Stimulated activated memory B cell treated with anti-CD40 and anti-IgM and Interleukin-4, amounts not matched to agents 10 μg/mL and 1 μg/mL and 100 μg/mL, for 72 hours (primary cell): ENCODE measurements at regions not wholly inside any gene's neighbourhood (a gene's known extent, or its start where the extent isn't known, plus 50 kb on each side); places are given as distances from the start of the nearest gene placed in this dataset.

Experiments used
- ATAC-seq: fragments of 150-1000 bp; cut with Tn5 transposase; 2 replicates; pipeline ENCODE4 v1.10.0; 2021
- H3K27ac Mint-ChIP-seq: one replicate; pipeline ENCODE4 v1.8.0; 2022; ENCODE audit warnings: mild to moderate bottlenecking, mixed read lengths
- H3K27me3 Mint-ChIP-seq: one replicate; pipeline ENCODE4 v1.8.0; 2022; ENCODE audit warnings: mixed read lengths
- H3K36me3 Mint-ChIP-seq: one replicate; pipeline ENCODE4 v1.8.0; 2022; ENCODE audit warnings: mixed read lengths
- H3K4me1 Mint-ChIP-seq: one replicate; pipeline ENCODE4 v1.8.0; 2022; ENCODE audit warnings: mixed read lengths
- H3K4me3 Mint-ChIP-seq: one replicate; pipeline ENCODE4 v1.8.0; 2022; ENCODE audit warnings: mild to moderate bottlenecking, moderate library complexity, mixed read lengths
- H3K9me3 Mint-ChIP-seq: one replicate; pipeline ENCODE4 v1.8.0; 2022; ENCODE audit warnings: mixed read lengths

GRCh38 chrX:16012250-16012649 lies 111.1 kb upstream of the GRPR start:
- Mint-ChIP-seq H3K4me3 (no peak overlapping the region), H3K9me3 (no peaks in the 10 kb centered on the region)

GRCh38 chrX:16005917-16006316 lies 117.4 kb upstream of the GRPR start:
- Mint-ChIP-seq H3K4me1 (no peaks in the 10 kb centered on the region), H3K36me3 (no peaks in the 10 kb centered on the region), H3K27me3 (no peaks in the 10 kb centered on the region), H3K9me3 (no peaks in the 10 kb centered on the region), H3K4me3 (no peak overlapping the region), H3K27ac (no peak overlapping the region)
- ATAC-seq, result no peak

More at GRCh38 chrX:16012250-16012649, 111.1 kb upstream of the GRPR start:
- no peaks in the 10 kb centered on the region for H3K36me3 Mint-ChIP-seq
- ATAC-seq, result no peak
- H3K27me3 Mint-ChIP-seq, result no peaks in the 10 kb centered on the region
- H3K4me1 Mint-ChIP-seq, result no peaks in the 10 kb centered on the region
- H3K27ac Mint-ChIP-seq, result no peak overlapping the region

GRCh38 chrX:16002185-16002584 lies 121.2 kb upstream of the GRPR start:
- no peaks in the 10 kb centered on the region for H3K9me3 Mint-ChIP-seq
- no peaks in the 10 kb centered on the region for H3K4me1 Mint-ChIP-seq
- no peaks in the 10 kb centered on the region for H3K27me3 Mint-ChIP-seq
- H3K4me3 Mint-ChIP-seq, result no peak overlapping the region
- no peaks in the 10 kb centered on the region for H3K36me3 Mint-ChIP-seq
- H3K27ac Mint-ChIP-seq, result no peak overlapping the region
- no peak for ATAC-seq

DNA sequence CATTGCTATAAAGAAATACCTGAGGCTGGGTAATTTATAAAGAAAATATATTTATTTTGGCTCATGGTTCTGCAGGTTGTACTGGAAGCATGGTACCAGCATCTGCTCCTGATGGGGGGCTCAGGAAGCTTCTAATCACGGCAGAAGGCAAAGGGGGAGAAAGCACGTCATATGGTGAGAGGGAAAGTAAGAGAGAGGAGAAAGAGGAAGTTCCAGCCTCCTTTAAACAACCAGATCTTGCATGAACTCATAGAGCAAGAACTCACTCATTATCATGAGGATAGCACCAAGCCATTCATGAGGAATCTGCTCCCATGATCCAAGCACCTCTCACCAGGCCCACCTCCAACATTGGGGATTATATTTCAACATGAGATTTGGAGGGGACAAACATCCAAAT lies 125.0 kb upstream of the GRPR start:
- no peaks in the 10 kb centered on the region for H3K27me3 Mint-ChIP-seq

DNA sequence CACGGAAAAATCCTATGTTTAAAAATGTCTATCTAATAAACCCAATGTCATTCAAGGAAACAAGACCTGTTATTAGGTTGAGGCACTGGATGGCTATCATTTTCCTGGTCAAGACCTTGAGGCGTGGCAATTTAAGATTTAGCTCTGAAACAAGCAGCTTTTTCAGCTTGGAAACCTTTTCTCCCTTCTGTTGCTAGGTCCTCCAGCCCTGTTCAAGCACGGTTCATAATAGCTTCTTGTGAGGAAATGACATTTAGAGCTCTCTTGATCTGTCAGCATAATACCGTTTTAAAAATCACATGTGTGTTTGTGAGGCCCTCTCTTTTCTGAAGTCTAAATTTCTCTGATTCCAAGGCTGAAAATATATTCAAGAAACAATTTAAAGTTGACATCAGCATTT lies 133.6 kb upstream of the GRPR start:
- Mint-ChIP-seq H3K36me3 (no peaks in the 10 kb centered on the region), H3K4me1 (peaks cover 13% of the 10 kb centered on the region), H3K27me3 (no peaks in the 10 kb centered on the region), H3K4me3 (no peak overlapping the region), H3K9me3 (peaks cover 7% of the 10 kb centered on the region), H3K27ac (peak overlapping the region; percentile 88)
- no peak for ATAC-seq

More for the DNA sequence above, 125.0 kb upstream of the GRPR start:
- ATAC-seq, result no peak
- no peak overlapping the region for H3K27ac Mint-ChIP-seq
- H3K9me3 Mint-ChIP-seq, result peaks cover 4% of the 10 kb centered on the region
- no peaks in the 10 kb centered on the region for H3K4me1 Mint-ChIP-seq
- H3K4me3 Mint-ChIP-seq, result no peak overlapping the region
- H3K36me3 Mint-ChIP-seq, result no peaks in the 10 kb centered on the region

DNA sequence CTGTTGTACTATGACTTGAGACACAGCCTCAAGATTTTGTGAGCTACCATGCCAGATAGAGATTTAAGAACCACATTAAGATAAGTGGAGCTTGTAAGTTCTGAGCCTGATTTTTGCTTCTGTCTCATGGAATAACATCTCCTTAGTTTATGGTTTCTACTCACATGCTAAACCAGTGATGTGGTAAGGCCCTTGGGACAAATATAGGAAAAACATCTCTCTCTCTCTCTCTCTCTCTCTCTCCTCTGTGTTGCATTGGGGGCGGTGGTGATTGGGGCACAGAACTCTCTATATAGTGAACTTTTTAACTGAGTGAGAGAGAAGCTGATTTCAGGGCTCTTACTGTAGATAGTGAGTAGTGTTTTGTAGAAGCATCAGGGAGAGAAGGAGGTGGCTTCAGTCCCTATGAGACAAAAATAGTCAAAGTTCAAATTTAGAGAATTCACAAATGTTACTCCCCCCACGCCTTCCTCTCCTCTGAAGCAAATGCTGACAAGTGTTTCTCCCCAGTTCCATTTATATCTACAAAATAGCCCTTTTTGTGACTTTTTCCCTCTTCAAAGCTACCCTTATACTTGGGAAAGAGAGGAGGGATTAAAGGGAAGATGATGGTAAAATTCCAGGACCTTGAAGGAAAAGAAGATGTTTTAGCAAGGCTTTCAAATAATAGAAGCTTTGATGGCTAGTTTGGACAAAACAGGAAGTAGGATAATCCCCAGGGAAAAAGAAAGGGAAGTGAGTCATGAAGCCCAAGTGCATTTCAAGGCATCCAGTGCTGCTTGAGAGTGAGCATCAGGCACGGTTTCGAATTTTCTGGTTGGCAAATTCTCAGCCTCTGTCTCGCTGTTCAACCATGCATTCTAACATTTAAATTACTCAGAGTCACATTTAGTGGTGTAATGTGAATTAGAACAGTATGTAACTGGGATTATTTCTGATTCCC lies 134.3 kb upstream of the AP1S2 start:
- Mint-ChIP-seq H3K27ac (peak overlapping the region; percentile 88), H3K27me3 (no peaks in the 10 kb centered on the region), H3K36me3 (no peaks in the 10 kb centered on the region), H3K4me1 (peaks cover 13% of the 10 kb centered on the region), H3K4me3 (peak overlapping the region; percentile 50), H3K9me3 (peaks cover 3% of the 10 kb centered on the region)
- peak; percentile 76 for ATAC-seq

DNA sequence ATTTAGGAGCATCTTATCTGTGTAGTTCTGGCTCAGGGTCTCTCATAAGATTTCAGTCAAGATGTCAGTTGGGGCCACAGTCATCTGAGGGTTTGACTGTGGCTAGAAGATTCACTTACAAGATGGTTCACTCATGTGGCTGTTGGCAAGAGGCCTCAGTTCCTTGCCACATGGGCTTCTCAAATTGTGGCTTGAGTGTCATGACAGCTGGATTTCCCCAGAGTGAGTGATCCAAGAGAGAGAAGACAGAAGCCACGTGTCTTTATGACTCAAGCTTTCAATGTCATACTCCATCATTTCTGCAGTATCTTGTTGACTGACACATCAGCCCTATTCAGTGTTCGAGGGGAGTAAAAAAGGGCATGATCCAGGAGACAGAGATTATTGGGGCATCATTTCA lies 131.3 kb upstream of the AP1S2 start:
- no peaks in the 10 kb centered on the region for H3K27me3 Mint-ChIP-seq
- ATAC-seq, result no peak
- no peak overlapping the region for H3K4me3 Mint-ChIP-seq
- H3K4me1 Mint-ChIP-seq, result peaks cover 13% of the 10 kb centered on the region
- H3K27ac Mint-ChIP-seq, result no peak overlapping the region
- peaks cover 3% of the 10 kb centered on the region for H3K9me3 Mint-ChIP-seq
- no peaks in the 10 kb centered on the region for H3K36me3 Mint-ChIP-seq

DNA sequence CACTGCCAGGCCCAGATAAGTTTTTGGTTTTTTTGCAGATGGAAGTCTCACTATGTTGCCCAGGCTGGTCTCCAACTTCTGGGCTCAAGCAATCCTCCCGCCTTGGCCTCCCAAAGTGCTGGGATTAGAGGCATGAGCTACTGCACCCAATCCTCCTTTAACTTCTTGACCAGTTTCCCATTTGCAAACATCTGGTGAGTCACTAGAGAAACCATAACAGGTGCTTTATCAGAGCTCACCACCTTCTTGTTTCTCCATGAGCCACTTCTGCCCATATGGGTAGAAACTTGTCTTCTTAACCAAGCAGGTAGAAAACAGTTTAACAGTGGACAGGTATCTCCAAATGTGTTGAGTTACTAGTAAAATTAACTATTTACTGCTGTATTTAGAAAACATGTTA lies 128.4 kb upstream of the AP1S2 start:
- H3K4me3 Mint-ChIP-seq, result no peak overlapping the region
- peaks cover under 1% of the 10 kb centered on the region for H3K4me1 Mint-ChIP-seq

DNA sequence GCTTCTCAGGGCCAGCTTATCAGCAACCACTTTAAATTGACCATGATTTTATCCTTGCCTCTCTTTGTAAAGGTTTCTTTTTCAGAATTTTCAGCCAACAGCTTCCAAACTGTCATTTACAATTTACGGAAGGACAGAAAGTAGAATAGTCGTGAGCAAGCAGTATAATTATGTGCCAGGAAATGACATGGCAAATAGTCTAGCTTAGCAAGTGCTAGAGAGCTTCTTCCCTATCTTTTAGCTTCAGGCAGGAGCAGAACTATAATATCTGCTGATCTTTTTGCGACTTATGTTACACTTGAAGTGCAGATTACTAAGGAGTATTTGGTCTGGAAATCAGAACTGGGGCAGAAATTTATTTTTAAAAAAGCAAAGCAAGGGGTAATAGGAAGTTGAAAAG lies 123.0 kb upstream of the AP1S2 start:
- Mint-ChIP-seq H3K9me3 (no peaks in the 10 kb centered on the region), H3K27me3 (no peaks in the 10 kb centered on the region), H3K4me3 (no peak overlapping the region), H3K27ac (no peak overlapping the region), H3K36me3 (no peaks in the 10 kb centered on the region), H3K4me1 (peaks cover 28% of the 10 kb centered on the region)
- ATAC-seq, result no peak

More for the DNA sequence above, 128.4 kb upstream of the AP1S2 start:
- H3K36me3 Mint-ChIP-seq, result no peaks in the 10 kb centered on the region
- no peaks in the 10 kb centered on the region for H3K27me3 Mint-ChIP-seq
- no peak for ATAC-seq
- H3K27ac Mint-ChIP-seq, result no peak overlapping the region
- peaks cover 3% of the 10 kb centered on the region for H3K9me3 Mint-ChIP-seq

DNA sequence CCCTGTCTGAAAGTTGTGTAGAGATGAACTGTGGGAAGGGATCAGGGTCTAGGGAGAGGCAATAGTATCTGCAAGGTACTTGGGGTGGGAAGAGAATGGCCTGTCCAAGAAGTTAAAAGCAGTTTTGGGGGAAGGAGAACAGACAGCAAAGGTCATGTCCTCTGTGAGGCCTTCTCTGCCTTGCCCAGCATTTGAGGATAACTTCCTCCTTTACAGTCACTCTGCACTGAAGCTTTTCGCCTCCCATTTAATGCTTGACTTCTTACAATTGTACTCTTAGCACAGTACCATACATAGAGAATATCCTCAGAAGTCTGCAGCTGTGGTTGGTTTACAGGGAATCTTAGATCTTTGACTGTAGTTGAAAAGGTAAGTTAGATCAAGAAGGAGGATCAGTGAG lies 121.8 kb upstream of the AP1S2 start:
- Mint-ChIP-seq H3K27ac (peak overlapping the region; percentile 52), H3K36me3 (no peaks in the 10 kb centered on the region), H3K9me3 (no peaks in the 10 kb centered on the region), H3K4me1 (peaks cover 29% of the 10 kb centered on the region), H3K4me3 (no peak overlapping the region), H3K27me3 (no peaks in the 10 kb centered on the region)
- no peak for ATAC-seq

- Mint-ChIP-seq H3K9me3 (no peaks in the 10 kb centered on the region), H3K4me3 (no peak overlapping the region), H3K4me1 (peaks cover 29% of the 10 kb centered on the region), H3K27me3 (no peaks in the 10 kb centered on the region), H3K36me3 (no peaks in the 10 kb centered on the region), H3K27ac (no peak overlapping the region)
- ATAC-seq, result no peak
Measured at GRCh38 chrX:15973946-15974345, 119.3 kb upstream of the AP1S2 start.

- Mint-ChIP-seq H3K9me3 (no peaks in the 10 kb centered on the region), H3K27me3 (no peaks in the 10 kb centered on the region), H3K4me1 (peaks cover 29% of the 10 kb centered on the region), H3K4me3 (no peak overlapping the region), H3K36me3 (no peaks in the 10 kb centered on the region), H3K27ac (no peak overlapping the region)
- ATAC-seq, result peak; percentile 53
Measured at GRCh38 chrX:15973299-15973698, 118.7 kb upstream of the AP1S2 start.

GRCh38 chrX:15971696-15972095 lies 117.1 kb upstream of the AP1S2 start:
- H3K9me3 Mint-ChIP-seq, result no peaks in the 10 kb centered on the region
- no peaks in the 10 kb centered on the region for H3K27me3 Mint-ChIP-seq
- ATAC-seq, result no peak

GRCh38 chrX:15963858-15964257 lies 109.2 kb upstream of the AP1S2 start:
- H3K36me3 Mint-ChIP-seq, result no peaks in the 10 kb centered on the region
- no peaks in the 10 kb centered on the region for H3K4me1 Mint-ChIP-seq
- no peaks in the 10 kb centered on the region for H3K27me3 Mint-ChIP-seq
- no peak for ATAC-seq
- H3K9me3 Mint-ChIP-seq, result no peaks in the 10 kb centered on the region
- H3K27ac Mint-ChIP-seq, result no peak overlapping the region
- no peak overlapping the region for H3K4me3 Mint-ChIP-seq

More at GRCh38 chrX:15971696-15972095, 117.1 kb upstream of the AP1S2 start:
- H3K36me3 Mint-ChIP-seq, result no peaks in the 10 kb centered on the region
- H3K4me3 Mint-ChIP-seq, result no peak overlapping the region
- no peak overlapping the region for H3K27ac Mint-ChIP-seq
- H3K4me1 Mint-ChIP-seq, result peaks cover 20% of the 10 kb centered on the region

GRCh38 chrX:15960237-15960636 lies 105.6 kb upstream of the AP1S2 start:
- Mint-ChIP-seq H3K27ac (no peak overlapping the region), H3K9me3 (no peaks in the 10 kb centered on the region), H3K4me1 (no peaks in the 10 kb centered on the region), H3K27me3 (no peaks in the 10 kb centered on the region), H3K36me3 (no peaks in the 10 kb centered on the region), H3K4me3 (no peak overlapping the region)
- ATAC-seq, result no peak

DNA sequence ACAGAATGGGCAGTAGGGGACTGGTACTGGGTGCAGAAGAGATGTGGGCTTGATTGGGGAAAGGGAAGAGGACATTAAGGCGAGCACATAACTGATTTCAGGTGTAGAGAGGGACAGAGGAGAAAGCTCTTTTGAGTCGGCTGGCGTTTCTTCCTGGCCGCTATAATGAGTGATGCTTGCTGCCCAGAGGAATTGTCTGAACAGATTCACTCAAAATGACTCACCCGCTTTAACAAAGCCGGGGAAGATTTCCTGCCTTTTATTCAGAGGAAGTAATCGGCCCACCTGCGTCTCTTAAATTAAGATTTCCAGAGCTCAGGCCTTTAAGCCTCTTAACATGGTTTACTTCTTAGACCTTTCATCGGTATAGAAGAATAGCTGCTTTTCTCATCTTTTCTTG lies 102.1 kb upstream of the AP1S2 start:
- H3K4me3 Mint-ChIP-seq, result no peak overlapping the region
- no peaks in the 10 kb centered on the region for H3K36me3 Mint-ChIP-seq
- H3K9me3 Mint-ChIP-seq, result no peaks in the 10 kb centered on the region
- ATAC-seq, result no peak
- no peaks in the 10 kb centered on the region for H3K4me1 Mint-ChIP-seq
- H3K27ac Mint-ChIP-seq, result no peak overlapping the region
- H3K27me3 Mint-ChIP-seq, result no peaks in the 10 kb centered on the region
